H9 (cell line): ENCODE measurements at regions not wholly inside any gene's neighbourhood (a gene's known extent, or its start where the extent isn't known, plus 50 kb on each side); places are given as distances from the start of the nearest gene placed in this dataset.

Source experiments
- DNase-seq: peaks from one replicate; pipeline ENCODE4 v3.0.0-alpha.2; 2017
- H2AFZ ChIP-seq: one replicate; pipeline ENCODE4 v1.6.1; 2013; ENCODE audit warnings: mild to moderate bottlenecking, low read length, control low read depth, moderate library complexity
- H2AK5ac ChIP-seq: 2 replicates; pipeline ENCODE4 v1.6.1; 2013; ENCODE audit warnings: low read length, control low read depth, mixed read lengths; ENCODE audit not compliant: insufficient read length
- H2BK120ac ChIP-seq: one replicate; pipeline ENCODE4 v1.6.1; 2013; ENCODE audit warnings: low read depth, mild to moderate bottlenecking, low read length, control low read depth, inconsistent platforms; ENCODE audit not compliant: poor library complexity, severe bottlenecking
- H2BK12ac ChIP-seq: 2 replicates; pipeline ENCODE4 v1.6.1; 2013; ENCODE audit warnings: low read length, control low read depth, mixed read lengths, low read depth; ENCODE audit not compliant: insufficient read length
- H2BK15ac ChIP-seq: 2 replicates; pipeline ENCODE4 v1.6.1; 2013; ENCODE audit warnings: low read depth, low read length, control low read depth
- H2BK20ac ChIP-seq: one replicate; pipeline ENCODE4 v1.6.1; 2013; ENCODE audit warnings: low read depth, mild to moderate bottlenecking, low read length, control low read depth, inconsistent platforms; ENCODE audit not compliant: poor library complexity, severe bottlenecking
- H2BK5ac ChIP-seq: 2 replicates; pipeline ENCODE4 v1.6.1; 2013; ENCODE audit warnings: low read length, control low read depth, mixed read lengths; ENCODE audit not compliant: insufficient read length
- H3K14ac ChIP-seq: 2 replicates; pipeline ENCODE4 v1.6.1; 2013; ENCODE audit warnings: low read length, control low read depth; ENCODE audit not compliant: insufficient read depth
- H3K18ac ChIP-seq: 2 replicates; pipeline ENCODE4 v1.6.1; 2013; ENCODE audit warnings: low read depth, mild to moderate bottlenecking, mixed read lengths, low read length, control low read depth; ENCODE audit not compliant: insufficient read length
- H3K23ac ChIP-seq: 2 replicates; pipeline ENCODE4 v1.6.1; 2013; ENCODE audit warnings: low read length, control low read depth, mixed read lengths, low read depth; ENCODE audit not compliant: insufficient read length
- H3K23me2 ChIP-seq: 2 replicates; pipeline ENCODE4 v1.6.1; 2013; ENCODE audit warnings: low read depth, mild to moderate bottlenecking, mixed read lengths, low read length, control low read depth; ENCODE audit not compliant: insufficient read length, poor library complexity, severe bottlenecking
- H3K27ac ChIP-seq: 2 replicates; pipeline ENCODE4 v1.5.1; 2013; ENCODE audit warnings: low read length, control low read depth, mixed read lengths, low read depth; ENCODE audit not compliant: insufficient read length
- H3K27me3 ChIP-seq: 2 replicates; pipeline ENCODE4 v1.6.1; 2013; ENCODE audit warnings: low read length, control low read depth, inconsistent platforms; ENCODE audit not compliant: insufficient read depth
- H3K4ac ChIP-seq: 2 replicates; pipeline ENCODE4 v1.6.1; 2013; ENCODE audit warnings: low read depth, mild to moderate bottlenecking, control low read depth, inconsistent platforms, low read length, moderate library complexity
- H3K4me1 ChIP-seq: 2 replicates; pipeline ENCODE4 v1.6.1; 2013; ENCODE audit warnings: low read length, control low read depth, inconsistent platforms; ENCODE audit not compliant: insufficient read depth
- H3K4me2 ChIP-seq: 2 replicates; pipeline ENCODE4 v1.6.1; 2013; ENCODE audit warnings: low read length, control low read depth, mixed read lengths; ENCODE audit not compliant: insufficient read length, insufficient read depth
- H3K56ac ChIP-seq: 2 replicates; pipeline ENCODE4 v1.6.1; 2013; ENCODE audit warnings: low read depth, mild to moderate bottlenecking, mixed read lengths, low read length, control low read depth; ENCODE audit not compliant: insufficient read length
- H3K79me1 ChIP-seq: 2 replicates; pipeline ENCODE4 v1.6.1; 2013; ENCODE audit warnings: low read depth, mild to moderate bottlenecking, moderate library complexity, low read length, control low read depth, inconsistent platforms; ENCODE audit not compliant: insufficient read depth, poor library complexity, severe bottlenecking
- H3K79me2 ChIP-seq: 2 replicates; pipeline ENCODE4 v1.6.1; 2013; ENCODE audit warnings: low read length, control low read depth, inconsistent platforms; ENCODE audit not compliant: insufficient read depth
- H3K9ac ChIP-seq: 2 replicates; pipeline ENCODE4 v1.6.1; 2013; ENCODE audit warnings: low read length, control low read depth, mixed read lengths; ENCODE audit not compliant: insufficient read length; ENCODE audit errors: extremely low read depth
- H3K9me3 ChIP-seq: one replicate; pipeline ENCODE4 v1.6.1; 2013; ENCODE audit warnings: low read depth, low read length, inconsistent platforms; ENCODE audit not compliant: control insufficient read depth
- H3T11ph ChIP-seq: one replicate; pipeline ENCODE4 v1.6.1; 2013; ENCODE audit warnings: mild to moderate bottlenecking, low read length, control low read depth, inconsistent platforms
- H4K20me1 ChIP-seq: one replicate; pipeline ENCODE4 v1.6.1; 2013; ENCODE audit not compliant: control insufficient read depth, insufficient read length, insufficient read depth
- H4K5ac ChIP-seq: 2 replicates; pipeline ENCODE4 v1.6.1; 2013; ENCODE audit warnings: low read depth, mild to moderate bottlenecking, mixed read lengths, low read length, control low read depth; ENCODE audit not compliant: insufficient read length
- H4K8ac ChIP-seq: replicated peaks from 2 replicates; pipeline ENCODE4 v1.6.1; 2013; ENCODE audit warnings: low read length, control low read depth, mixed read lengths, low read depth; ENCODE audit not compliant: insufficient read length
- H4K91ac ChIP-seq: 2 replicates; pipeline ENCODE4 v1.6.1; 2013; ENCODE audit warnings: low read depth, mild to moderate bottlenecking, moderate library complexity, mixed read lengths, low read length, control low read depth; ENCODE audit not compliant: insufficient read length
- H3K27ac Mint-ChIP-seq, 3 experiments: 2 replicates in 2 of 3; 3 replicates in 1 of 3; pipeline ENCODE4 v1.8.0; 2020 to 2021; ENCODE audit warnings: mixed read lengths in 3 of 3, mild to moderate bottlenecking in 1 of 3, moderate library complexity in 1 of 3
- H3K27me3 Mint-ChIP-seq: 2 replicates; pipeline ENCODE4 v1.8.0; 2021; ENCODE audit warnings: low read depth, mild to moderate bottlenecking, moderate library complexity, mixed read lengths
- H3K36me3 Mint-ChIP-seq, 3 experiments: 2 replicates in 2 of 3; 3 replicates in 1 of 3; pipeline ENCODE4 v1.8.0; 2020 to 2021; ENCODE audit warnings: low read depth in 3 of 3, mixed read lengths in 3 of 3; ENCODE audit not compliant: insufficient read depth in 1 of 3
- H3K4me1 Mint-ChIP-seq, 2 experiments: 2 replicates each; pipeline ENCODE4 v1.8.0; 2020; ENCODE audit warnings: mixed read lengths in 2 of 2
- H3K4me3 Mint-ChIP-seq, 2 experiments: 2 replicates in 1 of 2; 3 replicates in 1 of 2; pipeline ENCODE4 v1.8.0; 2020 to 2021; ENCODE audit warnings: mild to moderate bottlenecking in 2 of 2, mixed read lengths in 2 of 2, moderate library complexity in 1 of 2
- H3K9me3 Mint-ChIP-seq, 2 experiments: 2 replicates in 1 of 2; 3 replicates in 1 of 2; pipeline ENCODE4 v1.8.0; 2020; ENCODE audit warnings: mild to moderate bottlenecking in 2 of 2, mixed read lengths in 2 of 2, moderate library complexity in 1 of 2
- CTCF ChIP-seq: fragments of 200-600 bp; sonication (generic); conservative IDR thresholded peaks from 3 replicates; pipeline ENCODE4 v1.8.0; 2021; ENCODE audit warnings: antibody characterized with exemption, mild to moderate bottlenecking
- WGBS: extraction: QIAGEN DNeasy Blood & Tissue Kit; methylation state at CpG from one replicate; pipeline ENCODE4 v1.1.7; 2013; ENCODE audit warnings: missing lambda C conversion rate, low lambda C conversion rate, mixed read lengths; ENCODE audit not compliant: insufficient read length; ENCODE audit errors: extremely low coverage; 5-methylcytosine and 5-hydroxymethylcytosine counted together

- Histone ChIP-seq H2AK5ac (no peak overlapping the region), H4K8ac (no peak overlapping the region)
- no CpG with 5 or more reads among the region's 2 CpGs for WGBS
Observed at GRCh38 chr2:221844212-221845020, 272.3 kb upstream of the EPHA4 start.

More at GRCh38 chr2:221844212-221845020, 272.3 kb upstream of the EPHA4 start:
- H2BK12ac ChIP-seq: no peak overlapping the region
- H3K4me1 ChIP-seq: no peaks in the 10 kb centered on the region
- H3K27ac ChIP-seq: no peak overlapping the region
- no peaks in the 10 kb centered on the region for H3K79me1 ChIP-seq
- no peak overlapping the region for H4K5ac ChIP-seq
- H3K79me2 ChIP-seq: no peaks in the 10 kb centered on the region
- H3K18ac ChIP-seq: no peak overlapping the region
- no peaks in the 10 kb centered on the region for H3K9me3 ChIP-seq
- H3K27me3 Mint-ChIP-seq: no peaks in the 10 kb centered on the region
- H3K4me3 Mint-ChIP-seq: no peak overlapping the region
- no peak overlapping the region for H2BK15ac ChIP-seq
- no peak overlapping the region for H3K27ac Mint-ChIP-seq
- H2BK120ac ChIP-seq: no peak overlapping the region
- H3K27me3 ChIP-seq: no peaks in the 10 kb centered on the region
- H3K4me2 ChIP-seq: no peak overlapping the region
- H3K14ac ChIP-seq: no peak overlapping the region
- DNase-seq: no peak
- no peaks in the 10 kb centered on the region for H4K20me1 ChIP-seq
- no peak overlapping the region for H2BK5ac ChIP-seq
- no peak overlapping the region for H3K23ac ChIP-seq
- TF ChIP-seq CTCF: no peak
- H3K4ac ChIP-seq: no peak overlapping the region
- H3K4me1 Mint-ChIP-seq: peaks cover 0 to 3% of the 10 kb centered on the region in 2 experiments; a peak in 2 of 4 replicates
- no peak overlapping the region for H2BK20ac ChIP-seq
- H3K36me3 Mint-ChIP-seq: no peaks in the 10 kb centered on the region
- H3K56ac ChIP-seq: no peak overlapping the region
- H3K23me2 ChIP-seq: no peaks in the 10 kb centered on the region
- no peak overlapping the region for H2AFZ ChIP-seq
- no peak overlapping the region for H4K91ac ChIP-seq
- H3T11ph ChIP-seq: no peak overlapping the region
- H3K9ac ChIP-seq: no peak overlapping the region
- H3K9me3 Mint-ChIP-seq: no peaks in the 10 kb centered on the region; a peak in 1 of 5 replicates
